CD4-positive, alpha-beta memory T cell (primary cell): ENCODE measurements at regions not wholly inside any gene's neighbourhood (a gene's known extent, or its start where the extent isn't known, plus 50 kb on each side); places are given as distances from the start of the nearest gene placed in this dataset.

Experiments used
- CTCF ChIA-PET: fragments of 350-600 bp; sonication (Branson Sonifier 250); formaldehyde crosslinking; loops from one replicate; lab custom pipeline; 2021; ENCODE audit warnings: inconsistent platforms; ENCODE audit not compliant: partially characterized antibody; lab: Charles Lee
- POLR2A ChIA-PET: fragments of 350-600 bp; sonication (Branson Sonifier 250); formaldehyde crosslinking; loops from one replicate; lab custom pipeline; 2021; ENCODE audit not compliant: partially characterized antibody; lab: Charles Lee
- DNase-seq, 5 donors: peaks; one replicate each; pipeline versions ENCODE4 v3.0.0 to v3.0.0-alpha.2; 2020 to 2022; ENCODE audit warnings: mixed read lengths in 1 of 5
- H3K27ac ChIP-seq: one replicate; pipeline ENCODE4 v1.7.0; 2013; ENCODE audit warnings: low read depth, low read length
- H3K27me3 ChIP-seq: 2 replicates; pipeline ENCODE4 v1.7.0; 2013; ENCODE audit warnings: mild to moderate bottlenecking, low read length, moderate library complexity; ENCODE audit not compliant: insufficient read depth
- H3K36me3 ChIP-seq: 2 replicates; pipeline ENCODE4 v1.7.0; 2013; ENCODE audit warnings: mild to moderate bottlenecking, low read length, moderate library complexity; ENCODE audit not compliant: insufficient read depth
- H3K4me1 ChIP-seq: 2 replicates; pipeline ENCODE4 v1.7.0; 2013; ENCODE audit warnings: mild to moderate bottlenecking, low read length, moderate library complexity; ENCODE audit not compliant: insufficient read depth
- H3K4me3 ChIP-seq, 2 donors: one replicate each; pipeline ENCODE4 v1.7.0; 2013; ENCODE audit warnings: low read length in 2 of 2, mild to moderate bottlenecking in 1 of 2
- H3K9me3 ChIP-seq, 2 donors: one replicate each; pipeline ENCODE4 v1.7.0; 2013; ENCODE audit warnings: low read length in 2 of 2, control low read depth in 1 of 2; ENCODE audit not compliant: control insufficient read depth in 1 of 2
- H3K27ac Mint-ChIP-seq, 7 donors: one replicate each; pipeline ENCODE4 v1.8.0; 2020 to 2021; ENCODE audit warnings: mixed read lengths in 7 of 7, mild to moderate bottlenecking in 6 of 7, inconsistent platforms in 3 of 7, moderate library complexity in 3 of 7
- H3K27me3 Mint-ChIP-seq, 2 donors: one replicate each; pipeline ENCODE4 v1.8.0; 2020 to 2021; ENCODE audit warnings: mixed read lengths in 2 of 2
- H3K36me3 Mint-ChIP-seq, 2 donors: one replicate each; pipeline ENCODE4 v1.8.0; 2020 to 2021; ENCODE audit warnings: mixed read lengths in 2 of 2, inconsistent platforms in 1 of 2, mild to moderate bottlenecking in 1 of 2
- H3K4me1 Mint-ChIP-seq, 4 donors: one replicate each; pipeline ENCODE4 v1.8.0; 2020 to 2021; ENCODE audit warnings: mixed read lengths in 4 of 4, mild to moderate bottlenecking in 1 of 4
- H3K4me3 Mint-ChIP-seq, 8 donors: one replicate each; pipeline ENCODE4 v1.8.0; 2020 to 2021; ENCODE audit warnings: mixed read lengths in 8 of 8, mild to moderate bottlenecking in 7 of 8, moderate library complexity in 6 of 8, inconsistent platforms in 3 of 8
- H3K9me3 Mint-ChIP-seq, 8 donors: one replicate each; pipeline ENCODE4 v1.8.0; 2020 to 2021; ENCODE audit warnings: mixed read lengths in 8 of 8, mild to moderate bottlenecking in 5 of 8, inconsistent platforms in 3 of 8, moderate library complexity in 1 of 8
- intact Hi-C: fragments of 100-400 bp; cut with micrococcal nuclease; formaldehyde crosslinking; loops from one replicate; pipeline ENCODE4 v1.15.1; 2023

GRCh38 chr2:53475321-53475720, 292.3 kb upstream of the CHAC2 start:
- Mint-ChIP-seq H3K27ac (no peak overlapping the region), H3K27me3 (peaks cover 0 to 7% of the 10 kb centered on the region in 2 donors), H3K4me3 (no peak overlapping the region), H3K9me3 (peaks cover 0 to 3% (median 0%) of the 10 kb centered on the region in 8 donors), H3K4me1 (no peaks in the 10 kb centered on the region), H3K36me3 (no peaks in the 10 kb centered on the region)
- ChIA-PET POLR2A (no interaction called here), CTCF (no interaction called here)
- no peaks in the 10 kb centered on the region for H3K27me3 ChIP-seq
- H3K27ac ChIP-seq: no peak overlapping the region
- no peak for DNase-seq
- no peak overlapping the region for H3K4me3 ChIP-seq
- H3K9me3 ChIP-seq: no peaks in the 10 kb centered on the region
- no peaks in the 10 kb centered on the region for H3K4me1 ChIP-seq
- no peaks in the 10 kb centered on the region for H3K36me3 ChIP-seq
- intact Hi-C loops: no loop called here

DNA sequence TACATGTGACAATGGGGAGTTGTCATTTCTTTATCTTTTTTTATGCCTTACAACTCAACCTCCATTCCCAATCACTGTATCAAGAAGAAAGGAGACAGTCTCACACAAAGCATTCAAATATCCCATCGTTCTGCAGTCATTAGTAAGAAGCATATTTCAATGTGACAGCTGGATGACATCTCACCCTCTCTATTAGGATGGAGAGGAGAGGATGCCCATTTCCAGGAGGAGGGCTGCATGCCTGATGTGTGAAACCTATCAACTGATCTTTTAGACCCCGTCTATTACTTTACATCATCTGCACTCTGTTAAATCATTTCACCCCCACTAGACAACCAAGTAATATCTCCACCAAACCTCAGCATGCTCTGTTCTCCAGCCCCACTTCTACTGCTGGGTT, 292.7 kb upstream of the CHAC2 start:
- peaks cover 0 to 3% (median 0%) of the 10 kb centered on the region in 8 donors for H3K9me3 Mint-ChIP-seq
- no peaks in the 10 kb centered on the region for H3K4me1 Mint-ChIP-seq
- H3K36me3 Mint-ChIP-seq: no peaks in the 10 kb centered on the region
- Histone ChIP-seq H3K36me3 (no peaks in the 10 kb centered on the region), H3K9me3 (no peaks in the 10 kb centered on the region), H3K4me3 (no peak overlapping the region), H3K4me1 (no peaks in the 10 kb centered on the region), H3K27ac (no peak overlapping the region), H3K27me3 (no peaks in the 10 kb centered on the region)
- no peak overlapping the region for H3K27ac Mint-ChIP-seq
- intact Hi-C loops: no loop called here
- POLR2A ChIA-PET: no interaction called here
- no peak for DNase-seq
- H3K27me3 Mint-ChIP-seq: peaks cover 0 to 7% of the 10 kb centered on the region in 2 donors
- CTCF ChIA-PET: no interaction called here
- H3K4me3 Mint-ChIP-seq: no peak overlapping the region

GRCh38 chr2:53473775-53474311, 293.8 kb upstream of the CHAC2 start:
- H3K4me1 ChIP-seq: no peaks in the 10 kb centered on the region
- H3K27me3 Mint-ChIP-seq: peaks cover 0 to 7% of the 10 kb centered on the region in 2 donors
- H3K4me3 ChIP-seq: no peak overlapping the region
- ChIA-PET CTCF (no interaction called here), POLR2A (no interaction called here)
- peaks cover 0 to 4% (median 0%) of the 10 kb centered on the region in 8 donors for H3K9me3 Mint-ChIP-seq
- H3K36me3 ChIP-seq: no peaks in the 10 kb centered on the region
- H3K9me3 ChIP-seq: no peaks in the 10 kb centered on the region
- no peak overlapping the region for H3K27ac ChIP-seq
- no peaks in the 10 kb centered on the region for H3K4me1 Mint-ChIP-seq
- no peaks in the 10 kb centered on the region for H3K27me3 ChIP-seq
- DNase-seq: no peak
- intact Hi-C loops: no loop called here
- no peak overlapping the region for H3K27ac Mint-ChIP-seq
- no peak overlapping the region for H3K4me3 Mint-ChIP-seq
- H3K36me3 Mint-ChIP-seq: no peaks in the 10 kb centered on the region

GRCh38 chr2:53473236-53473635, 294.4 kb upstream of the CHAC2 start:
- CTCF ChIA-PET: no interaction called here
- no peak overlapping the region for H3K27ac Mint-ChIP-seq
- POLR2A ChIA-PET: no interaction called here

GRCh38 chr2:53467467-53468180, 300.0 kb upstream of the CHAC2 start:
- ChIA-PET POLR2A (no interaction called here), CTCF (interaction anchor here (0.7 kb wide), 1 partner anchor 11 kb away, joined by 3 read pairs; no protein-coding TSS in a partner anchor)
- no peaks in the 10 kb centered on the region for H3K4me1 ChIP-seq
- intact Hi-C loops: no loop called here
- Mint-ChIP-seq H3K27me3 (peaks cover 1 to 3% of the 10 kb centered on the region in 2 donors), H3K4me1 (no peaks in the 10 kb centered on the region), H3K36me3 (no peaks in the 10 kb centered on the region), H3K9me3 (peaks cover 0 to 4% (median 0%) of the 10 kb centered on the region in 8 donors), H3K4me3 (no peak overlapping the region), H3K27ac (no peak overlapping the region)
- H3K4me3 ChIP-seq: no peak overlapping the region
- H3K9me3 ChIP-seq: no peaks in the 10 kb centered on the region
- no peak for DNase-seq
- H3K27ac ChIP-seq: no peak overlapping the region
- no peaks in the 10 kb centered on the region for H3K36me3 ChIP-seq
- no peaks in the 10 kb centered on the region for H3K27me3 ChIP-seq

More at GRCh38 chr2:53473236-53473635, 294.4 kb upstream of the CHAC2 start:
- intact Hi-C loops: no loop called here
- Histone ChIP-seq H3K36me3 (no peaks in the 10 kb centered on the region), H3K9me3 (no peaks in the 10 kb centered on the region), H3K4me1 (no peaks in the 10 kb centered on the region), H3K27me3 (no peaks in the 10 kb centered on the region), H3K4me3 (no peak overlapping the region), H3K27ac (no peak overlapping the region)
- Mint-ChIP-seq H3K36me3 (no peaks in the 10 kb centered on the region), H3K4me3 (no peak overlapping the region), H3K4me1 (no peaks in the 10 kb centered on the region), H3K27me3 (peaks cover 0 to 7% of the 10 kb centered on the region in 2 donors), H3K9me3 (peaks cover 0 to 4% (median 0%) of the 10 kb centered on the region in 8 donors)
- no peak for DNase-seq

DNA sequence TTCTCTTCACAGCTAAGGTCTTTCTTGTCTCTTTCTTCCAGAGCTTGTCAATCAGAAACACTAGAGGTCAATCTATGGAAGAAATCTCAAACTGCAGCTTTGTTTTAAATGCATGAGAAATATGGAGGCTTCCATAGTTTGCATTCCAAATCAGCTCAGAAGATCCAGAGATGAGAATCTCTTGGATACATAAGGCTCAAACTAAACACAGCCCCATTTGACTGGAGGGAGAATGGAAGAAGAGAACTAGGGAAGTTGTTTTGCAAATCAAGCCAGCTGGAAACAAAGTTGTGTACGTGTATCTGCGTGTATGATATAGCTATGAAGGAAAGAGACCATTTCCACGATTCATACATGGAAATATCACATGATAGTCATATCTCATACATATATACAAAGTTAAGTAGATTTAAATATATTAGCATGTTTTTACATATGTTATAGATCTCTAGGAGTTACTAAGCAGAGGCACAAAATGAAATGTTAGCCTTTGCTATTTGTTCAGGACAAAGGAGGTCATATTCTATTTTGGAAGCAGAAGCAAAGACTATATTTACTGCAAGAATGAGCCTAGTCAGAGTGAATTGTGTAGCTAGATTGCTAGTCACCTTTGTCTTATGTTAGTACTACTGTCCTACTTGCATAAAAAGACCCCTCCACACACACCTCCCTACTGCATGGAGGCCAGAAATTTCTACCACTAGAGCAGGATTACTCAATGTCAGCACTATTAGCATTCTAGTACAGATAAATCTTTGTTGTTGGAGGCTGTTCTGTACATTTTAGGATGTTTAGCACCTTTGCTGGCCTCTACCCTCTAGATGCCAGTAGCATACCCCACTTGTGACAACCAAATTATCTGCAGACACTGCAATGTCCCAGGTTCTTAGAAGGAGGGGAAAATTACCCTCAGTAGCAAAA, 303.5 kb upstream of the CHAC2 start:
- H3K27ac ChIP-seq: no peak overlapping the region
- Mint-ChIP-seq H3K4me1 (no peaks in the 10 kb centered on the region), H3K36me3 (no peaks in the 10 kb centered on the region), H3K4me3 (no peak overlapping the region), H3K27ac (no peak overlapping the region), H3K9me3 (peaks cover 0 to 2% (median 0%) of the 10 kb centered on the region in 8 donors), H3K27me3 (peaks cover 1 to 3% of the 10 kb centered on the region in 2 donors)
- H3K36me3 ChIP-seq: no peaks in the 10 kb centered on the region
- ChIA-PET POLR2A (no interaction called here), CTCF (no interaction called here)
- DNase-seq: no peak
- intact Hi-C loops: no loop called here
- no peaks in the 10 kb centered on the region for H3K27me3 ChIP-seq
- H3K9me3 ChIP-seq: no peaks in the 10 kb centered on the region
- H3K4me1 ChIP-seq: no peaks in the 10 kb centered on the region
- no peak overlapping the region for H3K4me3 ChIP-seq

GRCh38 chr2:53460937-53461336, 306.7 kb upstream of the CHAC2 start:
- H3K36me3 ChIP-seq: no peaks in the 10 kb centered on the region
- no peak overlapping the region for H3K27ac Mint-ChIP-seq
- ChIA-PET CTCF (no interaction called here), POLR2A (no interaction called here)
- no peak overlapping the region for H3K4me3 Mint-ChIP-seq
- no peaks in the 10 kb centered on the region for H3K27me3 ChIP-seq
- no peaks in the 10 kb centered on the region for H3K36me3 Mint-ChIP-seq
- H3K9me3 ChIP-seq: no peaks in the 10 kb centered on the region
- H3K4me3 ChIP-seq: no peak overlapping the region
- peaks cover 1 to 3% of the 10 kb centered on the region in 2 donors for H3K27me3 Mint-ChIP-seq
- intact Hi-C loops: no loop called here
- no peak for DNase-seq
- no peaks in the 10 kb centered on the region for H3K4me1 ChIP-seq
- H3K27ac ChIP-seq: no peak overlapping the region
- H3K9me3 Mint-ChIP-seq: no peaks in the 10 kb centered on the region
- no peaks in the 10 kb centered on the region for H3K4me1 Mint-ChIP-seq
